ENCODE measurements at regions not wholly inside any gene's neighbourhood (a gene's known extent, or its start where the extent isn't known, plus 50 kb on each side); places are given as distances from the start of the nearest gene placed in this dataset.

- TF ChIP-seq CTCF (IDR thresholded peaks at IDR 0.05; ENCODE audit: unreplicated experiment in 3 of 3), result no peak
- Mint-ChIP-seq H3K36me3 (ENCODE audit: low read depth) (no peaks in the 10 kb centered on the region), H3K4me1 (no peaks in the 10 kb centered on the region), H3K27me3 (ENCODE audit: low read depth) (peaks cover 59% of the 10 kb centered on the region), H3K9me3 (peaks cover 11% of the 10 kb centered on the region), H3K27ac (no peak overlapping the region), H3K4me3 (no peak overlapping the region)
Measured at GRCh38 chr20:56868746-56869145, 239.6 kb downstream of the TFAP2C start.

DNA sequence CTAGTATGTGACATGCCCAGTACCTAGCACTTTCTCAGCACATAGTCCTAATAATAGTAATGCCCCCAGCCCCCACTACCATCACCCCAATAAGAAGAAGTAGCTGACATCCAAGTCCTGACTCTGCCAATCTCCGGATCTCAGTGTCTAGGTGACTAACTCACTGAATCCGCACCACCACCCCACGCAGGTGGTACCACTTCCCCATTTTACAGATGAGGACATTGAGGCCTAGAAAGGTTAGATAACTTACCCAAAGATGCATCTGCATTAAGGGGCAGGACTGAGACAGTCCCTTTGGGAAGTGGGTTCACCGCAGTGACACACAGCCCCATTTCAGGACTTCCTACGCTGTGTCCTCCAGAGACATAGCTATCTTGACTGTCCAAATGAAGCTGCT, 241.2 kb downstream of the TFAP2C start:
- Mint-ChIP-seq H3K27me3 (ENCODE audit: low read depth) (peaks cover 49% of the 10 kb centered on the region), H3K4me1 (no peaks in the 10 kb centered on the region), H3K4me3 (no peak overlapping the region), H3K36me3 (ENCODE audit: low read depth) (no peaks in the 10 kb centered on the region), H3K9me3 (peaks cover 14% of the 10 kb centered on the region), H3K27ac (no peak overlapping the region)
- TF ChIP-seq CTCF (IDR thresholded peaks at IDR 0.05; ENCODE audit: unreplicated experiment in 3 of 3), result no peak

DNA sequence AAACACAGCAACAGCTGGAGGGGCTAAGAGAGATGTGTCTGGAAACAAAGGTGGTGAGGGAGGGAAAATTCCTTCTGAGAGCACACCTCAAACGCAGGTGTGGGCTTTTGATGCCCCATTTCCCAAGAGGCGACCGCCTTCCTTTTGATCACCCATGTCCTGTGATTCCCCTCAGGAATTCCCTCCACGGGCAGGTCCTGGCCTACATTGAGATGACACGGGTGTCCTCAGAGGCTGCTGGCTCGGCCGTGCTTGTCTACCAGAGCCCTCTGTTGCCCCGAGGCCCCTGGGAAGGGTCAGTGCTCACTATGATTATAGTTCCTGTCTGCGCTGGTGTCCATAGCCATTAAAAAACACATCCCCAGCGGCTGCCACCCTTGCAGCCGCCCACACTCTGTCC, 242.6 kb downstream of the TFAP2C start:
- H3K27me3 Mint-ChIP-seq (ENCODE audit: low read depth), result peaks cover 44% of the 10 kb centered on the region
- H3K9me3 Mint-ChIP-seq, result peaks cover 12% of the 10 kb centered on the region
- TF ChIP-seq CTCF (IDR thresholded peaks at IDR 0.05; ENCODE audit: unreplicated experiment in 3 of 3), result no peak
- H3K36me3 Mint-ChIP-seq (ENCODE audit: low read depth), result no peaks in the 10 kb centered on the region
- H3K4me3 Mint-ChIP-seq, result no peak overlapping the region
- no peaks in the 10 kb centered on the region for H3K4me1 Mint-ChIP-seq
- H3K27ac Mint-ChIP-seq, result no peak overlapping the region

DNA sequence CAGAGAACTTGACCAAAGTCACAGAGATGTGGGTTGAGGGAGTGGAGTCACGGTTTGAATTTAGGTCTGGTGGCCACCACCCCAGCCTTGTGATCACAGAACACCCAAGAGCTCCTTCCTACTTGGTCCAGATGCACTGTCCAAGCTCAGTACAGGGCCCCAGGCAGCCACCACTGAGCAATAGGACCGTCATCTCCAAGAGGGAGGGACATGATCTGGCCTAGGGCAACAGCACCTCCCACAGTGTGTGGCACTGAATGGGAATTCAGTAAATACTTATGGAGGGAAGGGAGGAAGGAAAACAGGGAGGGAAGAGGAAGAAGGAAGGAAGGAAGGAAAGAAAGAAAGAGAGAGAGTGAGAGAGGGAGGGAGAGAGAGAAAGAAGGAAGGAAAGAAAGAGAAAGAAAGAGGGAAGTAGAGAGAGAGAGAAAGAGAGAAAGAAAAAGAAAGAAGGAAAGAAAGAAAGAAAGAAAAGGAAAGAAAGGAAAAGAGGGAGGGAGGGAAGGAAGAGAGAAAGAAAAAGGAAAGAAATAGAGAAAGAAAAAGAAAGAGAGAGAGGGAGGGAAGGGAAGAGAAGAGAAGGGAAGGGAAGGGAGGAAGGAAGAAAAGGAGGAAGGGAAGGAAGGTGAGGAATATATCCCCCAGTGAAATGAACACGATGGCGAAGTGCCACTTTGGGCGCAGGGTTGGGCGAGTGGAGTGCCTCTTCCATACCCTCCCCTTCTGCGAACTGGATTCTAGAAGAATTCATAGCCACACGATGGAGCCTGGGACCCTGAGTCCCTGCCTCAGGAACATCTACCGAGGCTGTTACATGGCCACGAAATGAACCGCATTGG, 243.7 kb downstream of the TFAP2C start:
- Mint-ChIP-seq H3K9me3 (peaks cover 8% of the 10 kb centered on the region), H3K27ac (no peak overlapping the region), H3K36me3 (ENCODE audit: low read depth) (no peaks in the 10 kb centered on the region), H3K4me1 (no peaks in the 10 kb centered on the region), H3K4me3 (no peak overlapping the region), H3K27me3 (ENCODE audit: low read depth) (peaks cover 48% of the 10 kb centered on the region)
- TF ChIP-seq CTCF (IDR thresholded peaks at IDR 0.05; ENCODE audit: unreplicated experiment in 3 of 3), result no peak

DNA sequence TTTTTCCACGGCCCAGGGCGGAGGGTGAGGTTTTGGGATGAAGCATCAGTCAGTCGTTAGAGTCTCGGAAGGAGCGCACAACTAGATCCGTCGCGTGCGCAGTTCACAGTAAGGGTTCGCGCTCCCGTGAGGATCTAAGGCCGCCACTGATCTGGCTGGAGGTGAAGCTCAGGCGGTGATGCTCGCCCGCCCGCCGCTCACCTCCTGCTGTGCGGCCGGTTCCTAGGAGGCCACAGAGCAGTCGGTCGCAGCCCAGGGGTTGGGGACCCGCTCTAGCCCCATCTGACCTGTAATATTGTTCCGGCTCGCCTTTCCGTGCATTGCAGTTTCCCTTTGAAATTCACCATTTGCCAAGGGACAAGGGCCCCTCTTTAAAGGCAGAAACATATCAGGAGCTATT, 244.7 kb downstream of the TFAP2C start:
- Mint-ChIP-seq H3K4me3 (no peak overlapping the region), H3K36me3 (ENCODE audit: low read depth) (no peaks in the 10 kb centered on the region), H3K4me1 (no peaks in the 10 kb centered on the region), H3K27me3 (ENCODE audit: low read depth) (peaks cover 49% of the 10 kb centered on the region), H3K9me3 (peaks cover 5% of the 10 kb centered on the region), H3K27ac (no peak overlapping the region)
- no peak for TF ChIP-seq CTCF (IDR thresholded peaks at IDR 0.05; ENCODE audit: unreplicated experiment in 3 of 3)

Data from nephron (organoid).